OCI-LY1 (cell line): ENCODE measurements at regions not wholly inside any gene's neighbourhood (a gene's known extent, or its start where the extent isn't known, plus 50 kb on each side); places are given as distances from the start of the nearest gene placed in this dataset.

Source experiments
- H2AFZ ChIP-seq: fragments of 200-600 bp; sonication (generic), shearing (Covaris generic); 2 replicates; pipeline ENCODE4 v1.6.0; 2014; ENCODE audit warnings: antibody characterized with exemption, mild to moderate bottlenecking, low read length
- H3F3A ChIP-seq: fragments of 200-600 bp; sonication (generic), shearing (Covaris generic); 2 replicates; pipeline ENCODE4 v1.6.0; 2014; ENCODE audit warnings: mild to moderate bottlenecking, antibody characterized with exemption, low read length, moderate library complexity; ENCODE audit not compliant: insufficient read depth
- H3K27ac ChIP-seq: fragments of 200-600 bp; sonication (generic); 2 replicates; pipeline ENCODE4 v1.5.1; 2014; ENCODE audit warnings: low read length, mixed run types, mild to moderate bottlenecking, low read depth; ENCODE audit not compliant: poor library complexity, severe bottlenecking
- H3K27me3 ChIP-seq: fragments of 200-600 bp; sonication (generic); 2 replicates; pipeline ENCODE4 v1.6.0; 2014; ENCODE audit warnings: antibody characterized with exemption, mild to moderate bottlenecking, low read length, moderate library complexity; ENCODE audit not compliant: insufficient read depth
- H3K36me3 ChIP-seq: fragments of 200-600 bp; sonication (generic); 2 replicates; pipeline ENCODE4 v1.6.1; 2014; ENCODE audit warnings: mild to moderate bottlenecking, antibody characterized with exemption, low read length, moderate library complexity, mixed read lengths; ENCODE audit not compliant: insufficient read depth
- H3K4me1 ChIP-seq: fragments of 200-600 bp; sonication (generic); 2 replicates; pipeline ENCODE4 v1.5.1; 2014; ENCODE audit warnings: mild to moderate bottlenecking, low read length, moderate library complexity; ENCODE audit not compliant: insufficient read depth, severe bottlenecking
- H3K4me2 ChIP-seq: fragments of 200-600 bp; sonication (generic), shearing (Covaris generic); 2 replicates; pipeline ENCODE4 v1.6.1; 2014; ENCODE audit warnings: low read length
- H3K4me3 ChIP-seq: fragments of 200-600 bp; sonication (generic); 2 replicates; pipeline ENCODE4 v1.5.1; 2014; ENCODE audit warnings: low read length, low read depth, mild to moderate bottlenecking, mixed read lengths; ENCODE audit not compliant: poor library complexity, severe bottlenecking
- H3K79me2 ChIP-seq: fragments of 200-600 bp; shearing (Covaris generic); 2 replicates; pipeline ENCODE4 v1.6.1; 2016; ENCODE audit warnings: mixed run types, low read length, mixed read lengths; ENCODE audit not compliant: insufficient read depth
- H3K9ac ChIP-seq: fragments of 200-600 bp; sonication (generic), shearing (Covaris generic); 2 replicates; pipeline ENCODE4 v1.6.1; 2014; ENCODE audit warnings: mild to moderate bottlenecking, low read length, mixed read lengths
- H3K9me2 ChIP-seq: fragments of 200-600 bp; sonication (generic), shearing (Covaris generic); 2 replicates; pipeline ENCODE4 v1.6.1; 2014; ENCODE audit warnings: low read depth, mild to moderate bottlenecking, low read length, mixed read lengths
- H3K9me3 ChIP-seq: fragments of 200-600 bp; shearing (Covaris generic); 2 replicates; pipeline ENCODE4 v1.6.1; 2014; ENCODE audit warnings: low read length, mixed read lengths
- H4K20me1 ChIP-seq: fragments of 200-600 bp; sonication (generic), shearing (Covaris generic); 2 replicates; pipeline ENCODE4 v1.6.0; 2016; ENCODE audit warnings: mild to moderate bottlenecking, low read length; ENCODE audit not compliant: insufficient read depth
- EZH2 ChIP-seq: fragments of 200-600 bp; sonication (generic), shearing (Covaris generic); IDR thresholded peaks from 2 replicates; pipeline ENCODE4 v1.8.0; 2017; ENCODE audit warnings: borderline replicate concordance, mixed run types, mild to moderate bottlenecking, antibody characterized with exemption, low read length, moderate library complexity, mixed read lengths
- TF ChIP-seq, protein P1 (sequence below): fragments of 200-600 bp; sonication (generic), shearing (Covaris generic); IDR thresholded peaks from 2 replicates; pipeline ENCODE4 v1.5.1; 2017; ENCODE audit warnings: mild to moderate bottlenecking, antibody characterized with exemption, low read length, moderate library complexity, mixed read lengths

GRCh38 chr21:25409978-25410377 is 197.3 kb downstream of the MRPL39 start:
- H3K9me2 ChIP-seq, result no peaks in the 10 kb centered on the region
- H3K27ac ChIP-seq, result no peak overlapping the region
- H3K27me3 ChIP-seq, result no peaks in the 10 kb centered on the region
- H3F3A ChIP-seq, result no peaks in the 10 kb centered on the region
- no peaks in the 10 kb centered on the region for H3K79me2 ChIP-seq
- H2AFZ ChIP-seq, result no peak overlapping the region
- H3K9me3 ChIP-seq, result no peaks in the 10 kb centered on the region
- no peaks in the 10 kb centered on the region for H4K20me1 ChIP-seq
- H3K9ac ChIP-seq, result no peak overlapping the region
- no peaks in the 10 kb centered on the region for H3K4me1 ChIP-seq
- H3K4me3 ChIP-seq, result no peak overlapping the region
- TF ChIP-seq EZH2, result no peak
- TF ChIP-seq, protein P1, sequence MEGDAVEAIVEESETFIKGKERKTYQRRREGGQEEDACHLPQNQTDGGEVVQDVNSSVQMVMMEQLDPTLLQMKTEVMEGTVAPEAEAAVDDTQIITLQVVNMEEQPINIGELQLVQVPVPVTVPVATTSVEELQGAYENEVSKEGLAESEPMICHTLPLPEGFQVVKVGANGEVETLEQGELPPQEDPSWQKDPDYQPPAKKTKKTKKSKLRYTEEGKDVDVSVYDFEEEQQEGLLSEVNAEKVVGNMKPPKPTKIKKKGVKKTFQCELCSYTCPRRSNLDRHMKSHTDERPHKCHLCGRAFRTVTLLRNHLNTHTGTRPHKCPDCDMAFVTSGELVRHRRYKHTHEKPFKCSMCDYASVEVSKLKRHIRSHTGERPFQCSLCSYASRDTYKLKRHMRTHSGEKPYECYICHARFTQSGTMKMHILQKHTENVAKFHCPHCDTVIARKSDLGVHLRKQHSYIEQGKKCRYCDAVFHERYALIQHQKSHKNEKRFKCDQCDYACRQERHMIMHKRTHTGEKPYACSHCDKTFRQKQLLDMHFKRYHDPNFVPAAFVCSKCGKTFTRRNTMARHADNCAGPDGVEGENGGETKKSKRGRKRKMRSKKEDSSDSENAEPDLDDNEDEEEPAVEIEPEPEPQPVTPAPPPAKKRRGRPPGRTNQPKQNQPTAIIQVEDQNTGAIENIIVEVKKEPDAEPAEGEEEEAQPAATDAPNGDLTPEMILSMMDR, result no peak
- no peak overlapping the region for H3K4me2 ChIP-seq
- no peaks in the 10 kb centered on the region for H3K36me3 ChIP-seq

- Histone ChIP-seq H3K9me2 (no peaks in the 10 kb centered on the region), H3K27ac (no peak overlapping the region), H3F3A (no peaks in the 10 kb centered on the region), H3K4me2 (no peak overlapping the region), H4K20me1 (no peaks in the 10 kb centered on the region), H3K36me3 (no peaks in the 10 kb centered on the region), H3K4me3 (no peak overlapping the region), H2AFZ (no peak overlapping the region), H3K27me3 (no peaks in the 10 kb centered on the region), H3K4me1 (no peaks in the 10 kb centered on the region), H3K9me3 (no peaks in the 10 kb centered on the region), H3K9ac (no peak overlapping the region), H3K79me2 (no peaks in the 10 kb centered on the region)
- TF ChIP-seq, protein P1, result no peak
- TF ChIP-seq EZH2, result no peak
Observed at GRCh38 chr21:25408666-25409065, 198.6 kb downstream of the MRPL39 start.

DNA sequence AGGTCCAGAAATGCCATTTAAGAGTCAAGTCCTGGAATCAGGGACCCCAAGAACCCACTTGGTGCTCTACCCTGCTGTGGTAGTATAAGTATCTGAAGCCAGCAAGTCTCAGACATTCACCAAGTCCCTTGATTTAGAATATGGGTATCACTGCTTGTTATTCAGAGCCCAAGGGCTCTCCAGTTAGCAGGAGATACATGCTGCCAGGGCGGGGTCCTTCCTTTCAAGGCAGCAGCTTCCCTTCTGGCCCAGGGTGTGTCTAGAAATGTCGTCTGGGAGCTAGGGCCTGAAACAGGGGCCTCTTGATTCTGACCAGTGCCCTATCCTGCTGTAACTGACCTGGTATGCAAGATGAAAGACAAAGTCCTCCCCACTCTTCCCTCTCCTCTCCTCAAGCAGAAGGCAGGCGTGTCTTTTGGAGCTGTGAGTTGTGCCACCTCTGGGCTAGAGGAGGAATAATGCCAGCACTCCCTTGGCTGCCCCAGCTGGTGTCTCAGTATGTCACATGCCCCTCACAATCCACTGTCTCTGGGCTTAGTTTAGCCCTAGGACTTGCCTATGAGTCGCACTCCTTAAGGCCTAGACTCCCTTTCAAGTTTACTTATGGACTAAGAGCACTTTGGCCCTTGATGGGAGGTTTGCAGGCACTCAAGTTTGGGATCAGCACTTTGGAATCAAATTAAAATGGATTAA is 200.2 kb downstream of the MRPL39 start:
- Histone ChIP-seq H3K9me2 (no peaks in the 10 kb centered on the region), H3K79me2 (no peaks in the 10 kb centered on the region), H3K9me3 (no peaks in the 10 kb centered on the region), H3K4me3 (no peak overlapping the region), H2AFZ (no peak overlapping the region), H3K36me3 (no peaks in the 10 kb centered on the region), H3K27me3 (no peaks in the 10 kb centered on the region), H4K20me1 (no peaks in the 10 kb centered on the region), H3F3A (no peaks in the 10 kb centered on the region), H3K9ac (no peak overlapping the region), H3K27ac (no peak overlapping the region), H3K4me1 (no peaks in the 10 kb centered on the region), H3K4me2 (no peak overlapping the region)
- TF ChIP-seq, protein P1, result no peak
- TF ChIP-seq EZH2, result no peak
